GM12878 (cell line): ENCODE measurements at regions not wholly inside any gene's neighbourhood (a gene's known extent, or its start where the extent isn't known, plus 50 kb on each side); places are given as distances from the start of the nearest gene placed in this dataset.
A peak's percentile ranks its signal among the peaks of the same experiment; 100 is the strongest.

Source experiments
- ATAC-seq: fragments of 200-7000 bp; cut with Tn5 transposase; 3 replicates; pipeline ENCODE4 v1.9.1; 2020; ENCODE audit warnings: mild to moderate bottlenecking, moderate library complexity
- BruUV-seq: library from RNA; stranded (reverse); fragments of 400-500 nt; replicated peaks from 2 replicates; lab custom pipeline; 2021; lab: Mats Ljungman, UMichigan
- CTCF ChIA-PET: fragments of 300-600 bp; sonication (Branson Sonifier 250); formaldehyde crosslinking; extraction: SDS; loops from one replicate; lab custom pipeline; 2021; ENCODE audit warnings: inconsistent platforms; lab: Yijun Ruan, JAX
- POLR2A ChIA-PET: fragments of 350-600 bp; formaldehyde crosslinking; extraction: SDS; loops from one replicate; lab custom pipeline; 2021; ENCODE audit warnings: inconsistent platforms; lab: Charles Lee
- RAD21 ChIA-PET: fragments of 300-600 bp; sonication (Branson Sonifier 250); formaldehyde crosslinking; loops from one replicate; lab custom pipeline; 2023; ENCODE audit warnings: antibody characterized with exemption; ENCODE audit not compliant: unreplicated experiment; lab: Charles Lee
- SMC1A ChIA-PET: fragments of 300-600 bp; sonication (Branson Sonifier 250); formaldehyde crosslinking; loops from one replicate; lab custom pipeline; 2023; ENCODE audit not compliant: unreplicated experiment, uncharacterized antibody; lab: Charles Lee
- DNase-seq: peaks from one replicate; pipeline ENCODE4 v3.0.0-alpha.2; 2011; ENCODE audit warnings: low read depth, low spot score
- FAIRE-seq: peaks from 3 replicates; lab custom pipeline; 2011; peaks lifted over from hg19 to GRCh38; lab: Jason Lieb, UNC
- H2AFZ ChIP-seq: 2 replicates; pipeline ENCODE4 v1.6.0; 2011; ENCODE audit warnings: low read depth, low read length, control low read depth; ENCODE audit not compliant: control insufficient read depth
- H3K27ac ChIP-seq: 2 replicates; pipeline ENCODE4 v1.5.1; 2011; ENCODE audit warnings: control low read depth; ENCODE audit not compliant: control insufficient read depth, insufficient read depth
- H3K27me3 ChIP-seq, 2 experiments: replicated peaks in 1 of 2; 2 replicates each; pipeline versions ENCODE4 v1.6.0 to v1.6.1; 2011; ENCODE audit warnings: low read length in 1 of 2; ENCODE audit not compliant: control insufficient read depth in 2 of 2, insufficient read depth in 2 of 2
- H3K36me3 ChIP-seq, 2 experiments: 2 replicates each; pipeline ENCODE4 v1.5.1; 2011; ENCODE audit warnings: low read length in 1 of 2; ENCODE audit not compliant: control insufficient read depth in 2 of 2, insufficient read depth in 2 of 2
- H3K4me1 ChIP-seq: 2 replicates; pipeline ENCODE4 v1.6.1; 2011; ENCODE audit warnings: mild to moderate bottlenecking, low read length, moderate library complexity, mixed read lengths; ENCODE audit not compliant: control insufficient read depth, insufficient read depth
- H3K4me2 ChIP-seq: 2 replicates; pipeline ENCODE4 v1.6.0; 2011; ENCODE audit warnings: control low read depth; ENCODE audit not compliant: control insufficient read depth, insufficient read depth
- H3K4me3 ChIP-seq: fragments of 200-600 bp; sonication (generic); 2 replicates; pipeline ENCODE4 v1.5.1; 2016
- H3K79me2 ChIP-seq: 2 replicates; pipeline ENCODE4 v1.6.0; 2011; ENCODE audit warnings: low read length; ENCODE audit not compliant: control insufficient read depth, insufficient read depth
- H3K9ac ChIP-seq: 2 replicates; pipeline ENCODE4 v1.8.0; 2011; ENCODE audit warnings: low read length, control low read depth, mixed read lengths; ENCODE audit not compliant: control insufficient read depth, insufficient read depth
- H3K9me3 ChIP-seq: replicated peaks from 3 replicates; pipeline ENCODE4 v1.5.1; 2011; ENCODE audit warnings: mild to moderate bottlenecking, low read length; ENCODE audit not compliant: control insufficient read depth, insufficient read depth
- H4K20me1 ChIP-seq: 2 replicates; pipeline ENCODE4 v1.6.0; 2011; ENCODE audit not compliant: control insufficient read depth, insufficient read depth
- ATF7 ChIP-seq: fragments of 450-650 bp; IDR thresholded peaks from 2 replicates; pipeline ENCODE4 v1.6.1; 2016; ENCODE audit warnings: low read depth, mild to moderate bottlenecking
- BHLHE40 ChIP-seq, 2 experiments: fragments of 450-650 bp in 1 of 2; IDR thresholded peaks; 2 replicates each; pipeline ENCODE4 v1.6.1; 2011 to 2017; ENCODE audit warnings: low read depth in 2 of 2, borderline replicate concordance in 1 of 2, improper control_type of control experiment in 1 of 2, low read length in 1 of 2, mild to moderate bottlenecking in 1 of 2
- CHD1 ChIP-seq: IDR thresholded peaks from 2 replicates; pipeline ENCODE4 v1.6.1; 2012; ENCODE audit warnings: low read depth, low read length, improper control_type of control experiment
- CTCF ChIP-seq, 3 experiments: IDR thresholded peaks in 2 of 3; conservative IDR thresholded peaks in 1 of 3; 2 replicates each; pipeline ENCODE4 v1.5.1; 2011; ENCODE audit warnings: low read depth in 3 of 3, low read length in 3 of 3, mild to moderate bottlenecking in 3 of 3, control low read depth in 2 of 3, moderate library complexity in 2 of 3, inconsistent platforms in 1 of 3, mixed read lengths in 1 of 3; ENCODE audit not compliant: control insufficient read depth in 2 of 3, insufficient read depth in 1 of 3; ENCODE audit errors: extremely low read depth in 1 of 3
- EP300 ChIP-seq, 2 experiments: fragments of 150-350 bp in 1 of 2; IDR thresholded peaks; 2 replicates each; pipeline ENCODE4 v1.6.1; 2011 to 2012; ENCODE audit warnings: low read depth in 2 of 2, low read length in 2 of 2, borderline replicate concordance in 1 of 2, improper control_type of control experiment in 1 of 2, inconsistent platforms in 1 of 2; ENCODE audit not compliant: control insufficient read depth in 1 of 2
- GATAD2B ChIP-seq: fragments of 450-650 bp; conservative IDR thresholded peaks from 2 replicates; pipeline ENCODE4 v1.6.1; 2017; ENCODE audit warnings: low read depth, mild to moderate bottlenecking, moderate library complexity
- KAT2A ChIP-seq: conservative IDR thresholded peaks from 2 replicates; pipeline ENCODE4 v1.6.1; 2011; ENCODE audit warnings: low read depth, low read length; ENCODE audit not compliant: control insufficient read depth
- MLLT1 ChIP-seq: fragments of 450-650 bp; IDR thresholded peaks from 2 replicates; pipeline ENCODE4 v1.6.1; 2016; ENCODE audit warnings: mild to moderate bottlenecking
- MYC ChIP-seq: IDR thresholded peaks from 2 replicates; pipeline ENCODE4 v1.6.1; 2011; ENCODE audit warnings: mild to moderate bottlenecking, low read length, moderate library complexity, inconsistent platforms; ENCODE audit not compliant: insufficient read depth, insufficient replicate concordance, insufficient read length, severe bottlenecking
- POLR2A ChIP-seq: IDR thresholded peaks from 2 replicates; pipeline ENCODE4 v1.6.1; 2011; ENCODE audit warnings: low read depth, mild to moderate bottlenecking, low read length
- RAD51 ChIP-seq: fragments of 450-650 bp; IDR thresholded peaks from 2 replicates; pipeline ENCODE4 v1.6.1; 2016; ENCODE audit warnings: moderate library complexity, mild to moderate bottlenecking, inconsistent platforms
- RFX5 ChIP-seq: IDR thresholded peaks from 2 replicates; pipeline ENCODE4 v1.6.1; 2011; ENCODE audit warnings: low read depth, low read length, improper control_type of control experiment
- STAT3 ChIP-seq: IDR thresholded peaks from 2 replicates; pipeline ENCODE4 v1.6.1; 2011; ENCODE audit warnings: low read depth, low read length, improper control_type of control experiment
- TAF1 ChIP-seq: IDR thresholded peaks from 2 replicates; pipeline ENCODE4 v1.6.1; 2011; ENCODE audit warnings: mild to moderate bottlenecking, low read depth, low read length, borderline replicate concordance
- ZBTB33 ChIP-seq: fragments of 450-650 bp; IDR thresholded peaks from 2 replicates; pipeline ENCODE4 v1.6.1; 2017; ENCODE audit warnings: mild to moderate bottlenecking
- WGBS: methylation state at CpG from one replicate; pipeline ENCODE4 v1.1.6; 2016; ENCODE audit warnings: low lambda C conversion rate; ENCODE audit not compliant: insufficient replicate concordance, insufficient coverage; ENCODE audit errors: missing lambda C conversion rate; 5-methylcytosine and 5-hydroxymethylcytosine counted together
- in situ Hi-C: fragments of 300-500 bp; cut with MboI; formaldehyde crosslinking; loops from 9 replicates; pipeline ENCODE4 v1.14.3; 2018; ENCODE audit warnings: mixed read lengths
- intact Hi-C: fragments of 100-400 bp; cut with micrococcal nuclease; formaldehyde crosslinking; loops from one replicate; pipeline ENCODE4 v1.14.2; 2022; ENCODE audit not compliant: unreplicated experiment
- TF ChIP-seq, protein P1 (sequence below): fragments of 450-650 bp; IDR thresholded peaks from 2 replicates; pipeline ENCODE4 v1.6.1; 2017; ENCODE audit warnings: borderline replicate concordance

GRCh38 chr2:8487461-8487932 is 194.4 kb upstream of the ID2 start:
- 34% methylated on average over 16 of the region's 16 CpGs for WGBS
- Histone ChIP-seq H3K9me3 (no peaks in the 10 kb centered on the region), H3K9ac (peak overlapping the region; percentile 77), H3K27ac (peak overlapping the region; percentile 80), H3K27me3 (no peaks in the 10 kb centered on the region), H4K20me1 (no peaks in the 10 kb centered on the region), H3K36me3 (no peaks in the 10 kb centered on the region; a peak in 1 of 4 replicates), H3K4me1 (peaks cover 22% of the 10 kb centered on the region), H3K4me3 (peak overlapping the region; percentile 75), H3K79me2 (peaks cover 33% of the 10 kb centered on the region), H3K4me2 (peak overlapping the region; percentile 77), H2AFZ (peak overlapping the region; percentile 62)
- no peak for DNase-seq
- BruUV-seq = TSS peak; percentile 84
- FAIRE-seq = no peak
- ChIA-PET SMC1A (interaction anchor here (0.8 to 8.2 kb wide), 18 partner anchors 9 to 613 kb away, joined by 3 to 79 read pairs (median 10); no protein-coding TSS in a partner anchor), CTCF (interaction anchor here (0.9 to 2.6 kb wide), 7 partner anchors 9 to 194 kb away, joined by 3 to 24 read pairs (median 4); partner anchors contain the start of gene ID2), POLR2A (interaction anchor here (0.7 to 6.2 kb wide), 16 partner anchors 9 to 273 kb away, joined by 3 to 40 read pairs (median 6); no protein-coding TSS in a partner anchor), RAD21 (interaction anchor here (1.2 to 5.6 kb wide), 13 partner anchors 9 to 194 kb away, joined by 4 to 77 read pairs (median 27); partner anchors contain the start of gene ID2)
- ATAC-seq = peak; percentile 32
- in situ Hi-C loops (no loop called here), intact Hi-C loops (loop anchor here (2.0 to 10.0 kb wide), 6 partner anchors 17 to 970 kb away; no protein-coding TSS in a partner anchor)
- TF ChIP-seq EP300 (IDR thresholded peaks at IDR 0.05; ENCODE audit: borderline replicate concordance in 1 of 2, control insufficient read depth in 1 of 2, low read depth in 2 of 2, low read length in 2 of 2) (no peak), MLLT1 (peak; percentile 69), POLR2A (0 out of 2 replicates have a peak, but pooled peaks have one; percentile 18), BHLHE40 (IDR thresholded peaks at IDR 0.05; ENCODE audit: borderline replicate concordance in 1 of 2, low read depth in 2 of 2, low read length in 1 of 2) (peak; percentile 35 to 70; a peak in 2 of 4 replicates), RFX5 (0 out of 2 replicates have a peak, but pooled peaks have one; percentile 3), RAD51 (0 out of 2 replicates have a peak, but pooled peaks have one; percentile 18), CHD1 (0 out of 2 replicates have a peak, but pooled peaks have one; percentile 77), GATAD2B (no peak), ATF7 (no peak), KAT2A (no peak), STAT3 (no peak), MYC (no peak), CTCF (IDR thresholded peaks at IDR 0.05 in 2 of 3, conservative IDR thresholded peaks at IDR 0.05 in 1 of 3; ENCODE audit: control insufficient read depth in 2 of 3, extremely low read depth in 1 of 3, insufficient read depth in 1 of 3, low read depth in 3 of 3, low read length in 3 of 3) (0 out of 6 replicates have a peak, but pooled peaks of 1 of the 3 experiments have one; percentile 5), ZBTB33 (no peak), TAF1 (no peak)
- TF ChIP-seq, protein P1, sequence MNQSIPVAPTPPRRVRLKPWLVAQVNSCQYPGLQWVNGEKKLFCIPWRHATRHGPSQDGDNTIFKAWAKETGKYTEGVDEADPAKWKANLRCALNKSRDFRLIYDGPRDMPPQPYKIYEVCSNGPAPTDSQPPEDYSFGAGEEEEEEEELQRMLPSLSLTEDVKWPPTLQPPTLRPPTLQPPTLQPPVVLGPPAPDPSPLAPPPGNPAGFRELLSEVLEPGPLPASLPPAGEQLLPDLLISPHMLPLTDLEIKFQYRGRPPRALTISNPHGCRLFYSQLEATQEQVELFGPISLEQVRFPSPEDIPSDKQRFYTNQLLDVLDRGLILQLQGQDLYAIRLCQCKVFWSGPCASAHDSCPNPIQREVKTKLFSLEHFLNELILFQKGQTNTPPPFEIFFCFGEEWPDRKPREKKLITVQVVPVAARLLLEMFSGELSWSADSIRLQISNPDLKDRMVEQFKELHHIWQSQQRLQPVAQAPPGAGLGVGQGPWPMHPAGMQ = no peak
